ENCODE measurements at regions not wholly inside any gene's neighbourhood (a gene's known extent, or its start where the extent isn't known, plus 50 kb on each side); places are given as distances from the start of the nearest gene placed in this dataset.

- no peak for TF ChIP-seq POLR2AphosphoS2 (IDR thresholded peaks at IDR 0.05; ENCODE audit: low read depth, low read length)
- intact Hi-C loops (cut with micrococcal nuclease; ENCODE audit: unreplicated experiment) (no loop called here), in situ Hi-C loops (cut with MboI) (no loop called here)
- ChIA-PET POLR2A (no interaction called here), CTCF (no interaction called here), RAD21 (ENCODE audit: unreplicated experiment) (no interaction called here), SMC1A (ENCODE audit: uncharacterized antibody, unreplicated experiment) (no interaction called here)
- no peak overlapping the region for H3K27ac ChIP-seq (ENCODE audit: control insufficient read depth, insufficient read depth)
- ATAC-seq (no peak), FAIRE-seq (no peak), DNase-seq (ENCODE audit: low read depth, low spot score) (no peak)
- H3K9ac ChIP-seq (ENCODE audit: control insufficient read depth, insufficient read depth, low read length), result no peak overlapping the region
- no peak overlapping the region for H3K4me2 ChIP-seq (ENCODE audit: control insufficient read depth, insufficient read depth)
- WGBS (ENCODE audit: insufficient coverage, insufficient replicate concordance, low lambda C conversion rate, missing lambda C conversion rate), result 5% methylated on average over 1 of the region's 1 CpG
- H2AFZ ChIP-seq (ENCODE audit: control insufficient read depth, low read depth, low read length), result no peak overlapping the region
- no peaks in the 10 kb centered on the region for H3K9me3 ChIP-seq (replicated peaks; ENCODE audit: control insufficient read depth, insufficient read depth, low read length)
- no peaks in the 10 kb centered on the region for H3K4me1 ChIP-seq (ENCODE audit: control insufficient read depth, insufficient read depth, low read length)
- H3K4me3 ChIP-seq, result no peak overlapping the region
- H4K20me1 ChIP-seq (ENCODE audit: control insufficient read depth, insufficient read depth), result no peaks in the 10 kb centered on the region
- BruUV-seq (replicated peaks), result no TSS peak
- no peaks in the 10 kb centered on the region for H3K27me3 ChIP-seq (replicated peaks in 1 of 2; ENCODE audit: control insufficient read depth in 2 of 2, insufficient read depth in 2 of 2, low read length in 1 of 2)
- no peaks in the 10 kb centered on the region for H3K36me3 ChIP-seq (ENCODE audit: control insufficient read depth in 2 of 2, insufficient read depth in 2 of 2, low read length in 1 of 2)
- no peaks in the 10 kb centered on the region for H3K79me2 ChIP-seq (ENCODE audit: control insufficient read depth, insufficient read depth, low read length)
Observed at GRCh38 chr17:54124456-54124855, 301.7 kb downstream of the KIF2B start.

- H3K4me3 ChIP-seq, result no peak overlapping the region
- ChIA-PET CTCF (no interaction called here), RAD21 (ENCODE audit: unreplicated experiment) (no interaction called here), SMC1A (ENCODE audit: uncharacterized antibody, unreplicated experiment) (no interaction called here), POLR2A (no interaction called here)
- H4K20me1 ChIP-seq (ENCODE audit: control insufficient read depth, insufficient read depth), result no peaks in the 10 kb centered on the region
- no peak for DNase-seq (ENCODE audit: low read depth, low spot score)
- no TSS peak for BruUV-seq (replicated peaks)
- intact Hi-C loops (cut with micrococcal nuclease; ENCODE audit: unreplicated experiment), result no loop called here
- no peaks in the 10 kb centered on the region for H3K79me2 ChIP-seq (ENCODE audit: control insufficient read depth, insufficient read depth, low read length)
- ATAC-seq, result no peak
- no peaks in the 10 kb centered on the region for H3K27me3 ChIP-seq (replicated peaks in 1 of 2; ENCODE audit: control insufficient read depth in 2 of 2, insufficient read depth in 2 of 2, low read length in 1 of 2)
- no peak overlapping the region for H3K27ac ChIP-seq (ENCODE audit: control insufficient read depth, insufficient read depth)
- TF ChIP-seq POLR2AphosphoS2 (IDR thresholded peaks at IDR 0.05; ENCODE audit: low read depth, low read length), result no peak
- no peak for TF ChIP-seq ZNF217 (IDR thresholded peaks at IDR 0.05)
- no peak for TF ChIP-seq JUNB (IDR thresholded peaks at IDR 0.05)
- TF ChIP-seq EP300 (IDR thresholded peaks at IDR 0.05; ENCODE audit: borderline replicate concordance in 1 of 2, control insufficient read depth in 1 of 2, low read depth in 2 of 2, low read length in 2 of 2), result no peak
- TF ChIP-seq MLLT1 (IDR thresholded peaks at IDR 0.05), result no peak
- no peak for TF ChIP-seq GATAD2B (conservative IDR thresholded peaks at IDR 0.05; ENCODE audit: low read depth)
- no peak for TF ChIP-seq SMARCA5 (IDR thresholded peaks at IDR 0.05)
- no peak for TF ChIP-seq RUNX3 (IDR thresholded peaks at IDR 0.05; ENCODE audit: low read length)
- no peak for TF ChIP-seq NR2C2 (IDR thresholded peaks at IDR 0.05; ENCODE audit: borderline replicate concordance, control insufficient read depth, insufficient read length, low read depth)
- TF ChIP-seq E2F8 (IDR thresholded peaks at IDR 0.05; ENCODE audit: low read depth, partially characterized antibody), result no peak
- no peak for TF ChIP-seq KDM1A (IDR thresholded peaks at IDR 0.05; ENCODE audit: borderline replicate concordance)
- no peaks in the 10 kb centered on the region for H3K4me1 ChIP-seq (ENCODE audit: control insufficient read depth, insufficient read depth, low read length)
- WGBS (ENCODE audit: insufficient coverage, insufficient replicate concordance, low lambda C conversion rate, missing lambda C conversion rate), result 94% methylated on average over 1 of the region's 1 CpG
- H3K36me3 ChIP-seq (ENCODE audit: control insufficient read depth in 2 of 2, insufficient read depth in 2 of 2, low read length in 1 of 2), result no peaks in the 10 kb centered on the region
- no peak overlapping the region for H3K9ac ChIP-seq (ENCODE audit: control insufficient read depth, insufficient read depth, low read length)
- FAIRE-seq, result no peak
- no peak overlapping the region for H2AFZ ChIP-seq (ENCODE audit: control insufficient read depth, low read depth, low read length)
- no peaks in the 10 kb centered on the region for H3K9me3 ChIP-seq (replicated peaks; ENCODE audit: control insufficient read depth, insufficient read depth, low read length)
- in situ Hi-C loops (cut with MboI), result no loop called here
- H3K4me2 ChIP-seq (ENCODE audit: control insufficient read depth, insufficient read depth), result no peak overlapping the region
Observed at GRCh38 chr17:54153423-54153822, 330.7 kb downstream of the KIF2B start.

Measured in GM12878 (cell line).